Stimulated activated CD4-positive, alpha-beta T cell treated with anti-CD3 and anti-CD28 coated beads, TNF-alpha, amount 100 ng/mL, for 4 hours (primary cell): ENCODE measurements at regions not wholly inside any gene's neighbourhood (a gene's known extent, or its start where the extent isn't known, plus 50 kb on each side); places are given as distances from the start of the nearest gene placed in this dataset.
"Not testable (repeated sequence)": the region's sequence is repeated elsewhere in the genome, so short reads cannot be mapped to it uniquely, and the experiment has no call there.

Experiments used
- DNase-seq, 3 experiments: peaks; one replicate each; pipeline ENCODE4 v3.0.0-alpha.2; 2020; ENCODE audit warnings: low read depth in 3 of 3

- DNase-seq: no peak
Measured at GRCh38 chr18:77373730-77374445, 124.2 kb downstream of the GALR1 start.

DNA sequence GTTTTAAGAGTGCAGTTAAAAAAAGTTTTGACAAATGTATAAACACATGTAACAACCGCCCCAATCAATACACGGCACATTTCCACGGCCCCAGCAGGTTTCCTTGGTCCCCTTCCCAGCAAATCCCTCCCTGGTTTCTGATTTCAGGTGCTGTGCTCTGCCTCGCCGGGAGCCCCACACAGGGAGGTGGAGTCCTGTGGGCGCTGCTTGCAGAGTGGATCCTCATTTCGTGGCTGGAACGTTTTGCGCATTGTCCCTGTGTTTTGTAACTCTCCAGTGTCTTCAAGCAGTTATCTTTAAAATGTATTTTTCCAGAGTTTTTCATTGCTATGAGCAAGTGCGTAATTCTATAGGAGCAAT lies 124.8 kb downstream of the GALR1 start:
- no peak for DNase-seq

- no peak for DNase-seq
Measured at GRCh38 chr18:77376043-77376732, 126.5 kb downstream of the GALR1 start.

DNA sequence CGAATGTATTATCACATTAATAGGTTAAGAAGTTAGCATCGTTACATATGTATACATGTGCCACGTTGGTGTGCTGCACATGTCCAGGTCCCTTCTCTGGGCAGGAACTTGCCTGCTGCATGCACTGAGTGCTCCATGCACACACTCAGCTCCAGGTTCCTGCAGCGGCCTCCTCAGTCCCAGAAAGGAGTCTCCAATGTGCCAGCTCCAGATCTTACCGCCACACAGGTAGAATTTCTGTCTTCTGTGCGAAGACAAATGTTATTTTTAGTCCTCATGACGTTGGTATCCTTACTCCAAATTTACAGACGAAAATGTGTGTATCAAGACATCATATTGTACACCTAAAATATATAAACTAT lies 127.1 kb downstream of the GALR1 start:
- DNase-seq: no peak

GRCh38 chr18:77377813-77378212 lies 128.2 kb downstream of the GALR1 start:
- DNase-seq: no peak

DNA sequence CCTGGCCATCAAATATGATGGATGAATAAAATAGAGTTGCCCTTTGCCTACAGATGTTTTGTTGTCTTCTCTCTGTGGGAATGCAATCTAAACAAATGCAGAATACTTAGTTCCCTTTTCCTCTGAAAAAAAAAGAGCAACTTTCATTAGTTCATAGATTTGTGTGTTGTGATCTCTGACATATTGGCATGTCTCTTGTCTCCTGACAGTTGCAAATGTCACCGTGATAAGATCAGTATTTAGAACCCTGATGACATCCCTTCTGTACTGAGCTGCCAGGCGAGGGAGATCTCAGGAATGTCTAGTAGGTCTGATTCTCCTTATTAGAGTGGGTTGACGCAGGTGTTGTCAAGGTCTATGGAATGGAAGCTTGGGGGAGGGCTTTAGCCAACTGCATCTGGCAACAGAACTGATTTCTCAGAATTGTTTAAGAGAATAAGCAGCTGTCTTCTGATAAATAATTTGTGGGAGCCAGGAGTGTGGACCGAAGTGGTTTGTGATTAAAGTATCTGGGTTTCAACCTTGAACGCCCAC lies 130.4 kb downstream of the GALR1 start:
- DNase-seq: no peak

DNA sequence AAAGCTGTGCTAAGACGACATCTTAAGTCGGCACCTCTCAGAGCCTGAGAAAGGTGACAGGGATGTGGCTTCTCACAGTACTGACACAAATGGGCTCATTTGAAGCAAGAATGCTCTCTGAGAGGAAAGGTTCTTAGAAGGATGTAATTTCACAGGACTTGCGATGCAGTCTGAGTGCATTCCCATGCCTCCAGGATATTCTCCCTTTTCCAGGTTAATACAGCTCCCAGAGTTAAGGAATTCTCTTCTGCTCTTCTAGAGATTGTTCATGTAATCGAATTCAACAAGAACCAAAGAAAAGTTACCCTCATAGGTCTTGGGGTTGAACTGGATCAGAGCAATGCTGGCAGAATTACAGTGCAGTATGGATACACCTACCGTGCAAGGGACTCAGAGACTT lies 131.0 kb downstream of the GALR1 start:
- DNase-seq: no peak

GRCh38 chr18:77392321-77392720 lies 142.7 kb downstream of the GALR1 start:
- DNase-seq: no peak

DNA sequence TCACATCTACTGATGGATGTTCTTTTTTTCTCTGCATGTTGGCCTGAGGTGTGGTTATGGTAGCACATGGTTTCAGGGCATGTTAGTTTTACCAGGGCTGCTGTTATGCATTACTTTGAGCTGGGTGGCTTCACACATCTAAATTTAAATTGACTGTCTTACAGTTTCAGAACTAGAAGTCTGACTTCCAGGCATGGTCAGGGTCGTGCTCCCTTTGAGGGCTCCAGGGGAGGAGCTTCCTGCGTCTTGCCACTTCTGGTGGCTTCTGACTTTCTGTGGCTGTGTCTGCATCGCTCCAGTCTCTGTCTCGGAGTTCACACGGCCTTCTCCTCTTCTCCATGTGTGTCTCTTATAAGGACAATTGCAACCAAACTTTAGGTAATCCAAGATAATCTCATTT lies 143.9 kb downstream of the GALR1 start:
- no peak for DNase-seq

DNA sequence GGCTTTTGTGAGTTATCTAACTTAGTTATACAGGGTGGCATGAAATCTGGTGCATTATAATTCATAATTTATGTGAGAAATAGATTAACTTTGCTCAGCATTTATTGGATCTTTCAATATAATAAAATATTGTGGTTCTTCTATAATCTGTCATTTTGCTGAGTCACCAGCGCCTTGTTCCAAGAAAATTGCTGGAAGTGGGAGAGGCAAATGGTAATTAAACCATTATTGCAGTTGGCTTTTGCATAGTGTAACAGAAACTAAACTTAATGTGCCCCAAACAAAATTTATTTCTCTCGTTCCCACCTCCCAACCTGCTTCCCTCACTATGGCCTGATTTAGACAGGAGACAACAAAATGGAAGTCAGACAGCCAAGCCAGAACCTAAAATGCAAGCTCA lies 146.3 kb downstream of the GALR1 start:
- DNase-seq: no peak

DNA sequence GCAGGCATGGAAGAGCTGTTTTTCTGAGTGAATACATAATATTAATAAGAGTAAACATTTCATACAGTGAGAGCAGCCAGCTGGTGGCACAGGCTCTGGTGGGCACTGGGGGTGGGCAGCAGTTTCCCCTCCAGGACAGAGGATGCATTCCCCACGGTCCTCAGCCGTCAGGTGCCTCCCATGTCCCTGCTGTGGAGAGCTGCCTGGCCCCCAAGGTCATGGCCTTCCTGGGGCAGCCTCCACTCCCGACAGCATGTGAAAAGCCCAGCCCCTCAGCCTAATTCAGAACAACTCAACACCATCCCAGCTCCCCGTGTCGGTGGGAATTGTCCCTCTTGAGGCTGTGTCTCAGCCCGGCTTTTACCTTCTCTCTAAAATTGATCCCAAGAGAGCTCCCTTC lies 147.4 kb downstream of the GALR1 start:
- DNase-seq: no peak

- DNase-seq: no peak
Measured at GRCh38 chr18:77397617-77398016, 148.0 kb downstream of the GALR1 start.

- DNase-seq: no peak
Measured at GRCh38 chr18:77400561-77400960, 150.9 kb downstream of the GALR1 start.

- no peak for DNase-seq
Measured at GRCh38 chr18:77401173-77401572, 151.5 kb downstream of the GALR1 start.

DNA sequence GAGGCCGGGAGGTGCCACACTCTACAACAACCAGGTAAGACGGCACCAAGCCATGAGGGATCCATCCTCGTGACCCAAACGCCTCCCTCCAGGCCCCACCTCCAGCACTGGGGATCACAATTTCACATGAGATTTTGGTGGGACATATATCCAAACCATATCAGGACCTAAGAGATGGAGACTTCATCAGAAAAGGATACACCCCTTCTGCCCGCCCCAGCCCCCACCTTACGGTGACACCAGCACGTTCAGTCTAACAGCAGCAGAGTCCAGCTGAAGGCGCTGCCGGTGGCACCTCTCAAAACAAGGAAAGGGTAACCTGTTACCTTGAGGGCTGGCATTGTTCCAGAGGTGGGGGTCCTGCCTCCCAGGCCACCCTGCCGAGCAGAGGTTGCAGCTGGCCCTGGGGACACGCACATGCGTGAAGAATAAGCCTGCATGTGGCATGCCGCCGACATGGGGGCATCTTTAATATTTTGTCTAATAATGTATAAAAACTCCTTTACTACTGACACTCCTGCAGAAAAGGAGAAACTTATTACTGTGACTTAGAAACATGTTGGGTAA lies 154.4 kb downstream of the GALR1 start:
- no peak for DNase-seq

- no peak for DNase-seq
Measured at GRCh38 chr18:77405096-77405495, 155.4 kb downstream of the GALR1 start.

DNA sequence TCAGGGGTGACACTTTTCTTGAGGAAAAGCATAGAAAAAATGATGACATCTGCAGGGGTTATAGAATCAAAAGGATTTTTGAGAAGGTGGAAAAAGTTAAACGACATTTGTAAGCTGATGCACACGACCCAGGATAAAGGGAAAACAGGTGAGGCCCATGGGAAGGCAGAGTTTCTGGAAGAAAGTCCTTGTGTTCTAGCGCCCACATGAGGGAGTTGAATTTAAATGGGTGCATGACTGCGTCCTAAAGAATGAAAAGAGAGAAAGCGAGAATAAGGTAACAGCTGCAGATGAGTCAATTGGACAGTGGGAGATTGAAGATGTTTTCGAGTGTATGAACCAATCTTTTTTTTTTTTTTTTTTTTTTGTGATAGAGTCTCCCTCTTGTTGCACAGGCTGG lies 158.1 kb downstream of the GALR1 start:
- DNase-seq: no peak

DNA sequence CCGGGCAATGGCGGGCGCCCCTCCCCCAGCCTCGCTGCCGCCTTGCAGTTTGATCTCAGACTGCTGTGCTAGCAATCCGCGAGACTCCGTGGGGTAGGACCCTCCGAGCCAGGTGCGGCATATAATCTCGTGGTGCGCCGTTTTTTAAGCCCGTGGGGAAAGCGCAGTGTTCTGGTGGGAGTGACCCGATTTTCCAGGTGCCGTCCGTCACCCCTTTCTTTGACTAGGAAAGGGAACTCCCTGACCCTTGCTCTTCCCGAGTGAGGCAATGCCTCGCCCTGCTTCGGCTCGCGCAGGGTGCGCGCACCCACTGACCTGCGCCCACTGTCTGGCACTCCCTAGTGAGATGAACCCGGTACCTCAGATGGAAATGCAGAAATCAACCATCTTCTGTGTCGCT lies 171.9 kb downstream of the GALR1 start:
- DNase-seq: not testable (repeated sequence)

GRCh38 chr18:77422974-77423867 lies 173.6 kb downstream of the GALR1 start:
- DNase-seq: no peak

GRCh38 chr18:77433076-77433475 lies 183.4 kb downstream of the GALR1 start:
- DNase-seq: no peak

- no peak for DNase-seq
Measured at GRCh38 chr18:77439888-77440287, 190.2 kb downstream of the GALR1 start.

DNA sequence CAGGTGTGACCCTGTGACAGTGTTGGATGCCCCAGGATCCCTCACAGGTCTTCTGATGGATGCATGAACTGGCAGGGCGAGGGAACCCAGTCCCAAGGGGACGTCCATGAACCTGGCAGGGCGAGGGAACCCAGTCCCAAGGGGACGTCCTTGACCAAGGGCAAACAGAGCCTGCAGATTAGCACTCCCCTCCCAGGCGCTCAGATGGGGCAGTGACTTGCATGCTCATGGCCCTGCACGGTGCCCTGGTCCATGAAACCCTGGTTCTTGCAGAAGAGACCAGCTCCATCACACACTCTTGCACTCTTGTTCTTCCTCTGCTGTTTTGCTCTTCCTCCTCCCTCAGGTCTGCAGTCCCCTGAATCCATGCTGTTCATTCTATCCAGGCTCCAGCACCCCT lies 192.7 kb downstream of the GALR1 start:
- DNase-seq: no peak
